Stimulated activated CD4-positive, alpha-beta T cell treated with anti-CD3 and anti-CD28 coated beads, TNF-alpha, amount 100 ng/mL, for 48 hours (primary cell): ENCODE measurements at regions not wholly inside any gene's neighbourhood (a gene's known extent, or its start where the extent isn't known, plus 50 kb on each side); places are given as distances from the start of the nearest gene placed in this dataset.

Experiments used
- DNase-seq, 3 donors: peaks; one replicate each; pipeline ENCODE4 v3.0.0-alpha.2; 2020; ENCODE audit warnings: low read depth in 3 of 3

- DNase-seq = no peak
Measured at GRCh38 chr1:234536741-234537140, 57.8 kb upstream of the TARBP1 start.

DNA sequence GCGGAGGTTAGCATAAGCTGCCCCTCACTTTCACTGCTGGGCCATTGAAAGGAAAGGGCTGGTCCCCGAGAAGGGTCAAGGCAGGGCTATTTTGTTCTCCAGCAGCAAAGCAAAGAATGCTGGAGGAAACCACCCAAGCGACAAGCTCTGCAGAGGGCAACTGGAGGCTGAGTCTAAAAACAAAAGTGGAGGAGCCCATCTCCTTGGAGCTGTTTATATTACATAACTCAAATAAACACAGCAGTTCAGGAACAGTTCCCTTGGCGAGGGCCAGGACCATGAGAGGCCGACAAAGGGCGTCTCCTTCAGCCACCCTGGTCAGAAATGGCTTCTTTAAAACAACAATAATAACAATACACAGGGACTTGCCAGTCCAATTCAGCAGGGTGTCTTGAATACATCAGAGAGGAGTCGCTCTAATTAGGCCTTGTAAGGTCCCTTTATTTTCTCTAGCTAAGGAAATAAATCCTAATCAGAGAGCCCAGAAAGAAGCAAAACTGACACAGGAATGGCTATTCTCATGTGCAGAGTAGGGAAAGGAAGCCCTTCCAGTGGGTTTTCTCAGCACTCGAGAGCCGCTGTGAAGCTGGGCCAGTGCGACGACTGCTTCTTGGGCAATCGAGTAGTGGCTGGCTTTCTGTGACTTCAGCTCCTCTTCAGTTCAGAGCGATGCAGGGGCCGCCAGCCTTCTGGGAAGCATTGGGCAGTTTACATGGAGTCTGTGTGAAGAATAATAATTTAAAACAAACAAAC, 57.0 kb upstream of the TARBP1 start:
- no peak for DNase-seq

- DNase-seq = no peak
Measured at GRCh38 chr1:234535218-234535617, 56.2 kb upstream of the TARBP1 start.

- no peak for DNase-seq
Measured at GRCh38 chr1:234533975-234534876, 55.2 kb upstream of the TARBP1 start.

DNA sequence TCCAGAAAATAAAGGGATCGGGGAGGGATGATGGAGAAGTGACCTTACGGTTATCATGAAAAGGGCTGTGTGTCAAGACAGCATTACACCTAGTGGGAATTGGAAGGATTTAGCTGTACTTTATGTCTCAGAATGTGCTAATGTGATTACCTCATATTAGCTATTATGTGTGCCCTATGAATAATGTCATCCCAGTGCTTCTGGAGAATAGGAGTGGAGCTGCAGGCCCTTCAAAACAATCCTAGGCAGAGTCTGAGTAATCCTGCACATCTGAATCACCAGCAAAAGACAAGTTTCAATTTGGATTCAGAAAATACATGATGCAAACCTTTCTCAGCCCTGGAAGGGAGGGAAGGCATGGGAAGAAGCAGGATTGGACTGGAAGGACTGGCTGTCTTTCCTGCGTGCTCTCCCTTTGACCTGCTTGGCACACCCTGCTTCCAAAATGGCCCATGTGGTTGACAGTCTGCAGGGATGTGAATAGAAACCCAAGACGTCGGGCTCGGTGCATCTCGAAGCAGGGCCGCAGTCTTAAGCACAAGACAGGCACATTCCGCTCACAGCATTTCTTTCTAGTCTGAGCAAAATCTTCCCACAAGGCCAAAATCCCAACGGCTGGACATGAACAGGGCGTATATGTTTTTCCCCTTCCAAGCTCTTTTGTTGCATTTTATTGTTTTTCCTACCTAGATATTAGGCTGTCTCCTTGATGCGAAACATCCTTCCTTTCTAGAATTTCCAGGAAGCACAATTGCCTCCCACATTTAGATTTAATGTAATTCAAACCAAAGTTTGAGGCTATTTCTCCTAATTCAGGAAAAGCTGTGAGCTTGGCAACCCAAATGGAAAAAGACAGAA, 54.3 kb upstream of the TARBP1 start:
- DNase-seq = no peak

GRCh38 chr1:234532503-234532922, 53.5 kb upstream of the TARBP1 start:
- no peak for DNase-seq

DNA sequence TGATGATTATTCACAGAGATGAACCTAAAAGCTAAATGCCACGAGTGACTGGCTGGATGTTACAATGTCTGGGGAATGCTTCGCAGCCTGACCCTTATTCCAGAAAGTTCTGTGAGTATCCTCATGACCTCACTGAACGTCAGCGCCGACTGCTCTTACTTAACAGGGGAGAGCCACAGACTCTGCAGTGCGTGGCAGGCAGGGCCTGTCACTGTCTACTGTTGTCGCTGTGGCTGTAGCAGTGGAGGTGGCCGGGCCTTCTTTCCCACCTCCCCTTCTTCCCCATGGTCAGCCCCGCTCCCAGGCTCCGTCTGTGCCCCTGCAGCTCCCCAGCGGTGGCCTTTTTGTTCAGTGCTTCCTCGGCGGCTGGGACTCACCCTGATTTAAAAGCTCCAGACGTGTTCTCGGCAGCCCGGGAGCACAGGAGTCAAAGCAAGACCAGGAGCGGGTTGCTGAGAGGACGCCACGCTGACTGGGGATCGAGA, 52.2 kb upstream of the TARBP1 start:
- no peak for DNase-seq

DNA sequence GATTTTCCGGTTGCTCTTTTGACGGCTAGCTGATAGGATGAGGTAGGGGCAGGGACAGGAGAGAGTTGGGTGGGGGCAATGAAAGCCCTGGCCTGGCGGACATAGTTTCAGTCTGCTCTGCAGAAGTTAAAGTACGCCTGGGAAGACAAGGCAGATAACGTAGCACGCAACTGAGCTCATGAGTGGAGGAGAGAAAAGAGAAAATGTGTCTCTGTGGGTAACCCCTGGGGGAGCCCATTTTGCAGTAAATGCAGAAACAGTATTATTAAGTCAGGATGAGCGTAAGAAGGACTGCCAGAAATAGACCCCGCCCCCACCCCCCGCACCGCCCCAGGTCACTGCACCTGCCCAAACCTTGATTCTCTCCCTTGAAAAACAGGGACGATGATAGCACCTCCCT, 51.7 kb upstream of the TARBP1 start:
- no peak for DNase-seq

- DNase-seq = no peak
Measured at GRCh38 chr1:234529950-234530237, 50.9 kb upstream of the TARBP1 start.

DNA sequence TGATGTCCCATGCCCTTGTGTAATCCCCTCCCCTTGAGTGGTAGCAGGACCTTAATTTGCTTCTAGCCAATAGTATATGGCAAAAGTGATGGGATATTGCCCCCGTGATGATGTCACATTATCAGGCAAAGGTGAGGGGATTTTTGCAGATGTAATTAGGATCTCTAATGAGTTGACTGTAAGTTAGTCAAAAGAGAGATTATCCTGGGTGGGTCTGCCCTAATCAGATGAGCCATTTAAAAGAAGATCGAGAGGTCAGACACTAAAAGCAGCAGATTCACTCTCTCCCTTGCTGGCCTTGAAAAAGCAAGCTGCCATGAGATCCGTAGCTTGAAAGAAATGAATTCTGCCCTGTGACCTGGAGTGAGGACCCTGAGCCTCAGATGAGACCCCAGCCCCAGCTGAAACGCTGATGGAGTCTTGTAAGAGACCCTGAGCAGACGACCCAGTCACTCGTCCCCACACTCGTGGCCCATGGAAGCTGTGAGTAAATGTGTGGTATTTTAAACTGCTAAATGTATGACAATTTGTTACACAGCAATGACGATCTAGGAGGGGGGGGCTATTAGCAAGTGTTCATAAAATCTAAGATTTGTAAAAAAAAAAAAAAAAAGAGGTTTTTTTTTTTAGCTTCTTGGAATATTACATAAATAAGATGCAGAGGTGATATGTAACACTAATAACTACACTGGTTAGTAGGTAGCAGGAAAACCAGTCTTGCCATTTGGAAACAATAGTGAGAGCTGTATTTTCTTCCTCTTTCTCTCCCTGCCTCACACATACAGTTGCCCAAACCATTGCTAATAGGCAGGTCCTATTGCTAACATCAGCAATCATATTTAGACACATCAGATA, 50.3 kb upstream of the TARBP1 start:
- DNase-seq = no peak
